HG03066 (cell line): ENCODE measurements at regions not wholly inside any gene's neighbourhood (a gene's known extent, or its start where the extent isn't known, plus 50 kb on each side); places are given as distances from the start of the nearest gene placed in this dataset.
A peak's percentile ranks its signal among the peaks of the same experiment; 100 is the strongest.
"Not testable (repeated sequence)": the region's sequence is repeated elsewhere in the genome, so short reads cannot be mapped to it uniquely, and the experiment has no call there.

Experiments
- ATAC-seq: cut with Tn5 transposase; IDR thresholded peaks from one replicate; pipeline ENCODE4 v1.9.1; 2021; ENCODE audit warnings: low read depth; ENCODE audit not compliant: unreplicated experiment

DNA sequence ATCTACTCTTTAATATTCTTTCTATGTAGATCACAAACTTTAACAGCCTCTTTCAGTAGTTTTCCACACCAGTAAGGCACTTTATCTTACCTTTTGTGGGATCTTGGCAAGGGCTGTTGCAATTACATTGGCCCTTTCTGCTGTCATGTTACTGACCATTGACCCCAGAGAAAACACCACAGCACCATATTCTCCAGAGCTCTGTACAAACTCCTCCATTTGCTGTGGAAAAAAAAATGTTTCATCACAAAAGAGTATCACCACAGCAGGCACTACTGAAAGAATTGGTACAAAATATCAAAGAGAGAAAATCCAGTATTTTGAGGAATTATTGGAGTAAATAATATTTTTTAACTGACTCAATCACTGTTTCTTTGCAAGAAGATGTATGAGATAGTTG is 62.3 kb upstream of the UGT2A3 start:
- ATAC-seq: not testable (repeated sequence)

DNA sequence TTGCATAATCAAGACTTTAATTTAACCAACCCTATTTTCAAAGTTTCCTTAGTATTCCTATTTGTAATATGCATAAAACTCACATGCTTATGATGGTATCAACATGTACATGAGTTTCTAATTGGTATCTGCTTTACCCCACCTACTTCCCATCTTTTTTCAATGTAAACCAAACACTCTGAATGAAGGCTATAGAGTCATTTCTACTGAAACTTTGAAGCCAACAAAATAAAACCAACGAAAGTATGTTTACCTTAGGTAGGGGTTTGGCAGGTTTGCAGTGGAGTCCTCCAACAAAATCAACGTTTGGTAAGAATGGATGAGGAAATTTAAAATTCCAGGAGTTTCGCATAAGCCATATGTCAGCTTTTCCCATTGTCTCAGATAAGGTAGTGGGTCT is 66.4 kb upstream of the UGT2A3 start:
- ATAC-seq: not testable (repeated sequence)

DNA sequence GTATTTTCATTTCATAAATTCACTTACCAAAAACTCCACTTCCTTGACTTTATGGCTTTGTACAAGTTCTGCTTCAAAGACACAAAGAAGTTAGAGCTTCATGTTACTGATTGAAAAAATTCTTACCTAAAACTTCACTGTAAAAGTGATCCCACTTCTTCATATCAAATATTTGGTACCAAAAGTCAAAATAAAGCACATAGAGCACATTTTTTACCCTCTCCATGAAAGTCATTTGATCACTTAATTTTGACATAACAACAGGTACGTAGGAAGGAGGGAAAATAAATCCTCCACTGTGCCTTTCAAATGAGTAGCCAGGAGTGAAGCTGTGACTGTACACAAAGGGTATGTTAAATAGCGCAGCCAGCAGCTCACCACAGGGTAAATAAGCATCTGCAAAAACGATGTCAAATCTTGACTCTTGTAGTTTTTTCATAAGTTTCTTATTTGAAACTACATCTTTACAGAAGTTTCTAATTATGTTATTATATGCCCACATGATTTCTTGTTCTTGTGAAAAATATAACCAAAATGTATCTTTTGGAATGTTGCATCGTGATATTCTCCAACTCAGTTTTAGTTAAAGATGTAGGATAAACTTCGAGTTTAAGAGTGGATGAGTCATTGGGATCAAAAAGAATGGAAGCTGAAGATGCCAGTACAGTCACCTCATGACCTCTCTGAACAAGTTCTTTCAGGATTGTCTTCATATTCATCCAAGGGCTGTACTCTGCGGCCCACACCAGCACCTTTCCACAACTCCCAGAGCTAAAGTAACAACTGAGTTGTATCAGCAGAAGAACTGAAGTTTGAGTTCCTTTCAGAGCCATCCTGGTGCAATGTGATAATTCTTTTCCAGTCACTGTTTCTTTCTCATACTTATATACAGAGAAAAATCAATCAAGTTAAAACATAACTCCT is 68.2 kb upstream of the UGT2A3 start:
- not testable (repeated sequence) for ATAC-seq

DNA sequence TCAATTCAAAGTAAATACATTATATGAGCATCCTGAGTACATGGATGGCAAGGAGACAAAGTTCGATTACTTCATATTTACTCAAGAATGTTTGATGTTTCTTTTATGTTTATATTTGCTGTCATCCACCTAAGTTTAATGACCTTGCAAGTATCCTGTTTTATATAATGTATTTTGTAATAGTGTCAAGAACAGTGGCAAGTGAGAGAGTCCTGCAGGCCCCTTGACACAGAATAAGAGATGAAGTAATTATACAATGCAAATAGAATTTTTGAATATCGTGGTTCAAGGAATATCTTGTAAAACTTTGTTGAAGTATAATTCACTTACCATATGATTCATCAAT is 68.8 kb upstream of the UGT2A3 start:
- not testable (repeated sequence) for ATAC-seq

DNA sequence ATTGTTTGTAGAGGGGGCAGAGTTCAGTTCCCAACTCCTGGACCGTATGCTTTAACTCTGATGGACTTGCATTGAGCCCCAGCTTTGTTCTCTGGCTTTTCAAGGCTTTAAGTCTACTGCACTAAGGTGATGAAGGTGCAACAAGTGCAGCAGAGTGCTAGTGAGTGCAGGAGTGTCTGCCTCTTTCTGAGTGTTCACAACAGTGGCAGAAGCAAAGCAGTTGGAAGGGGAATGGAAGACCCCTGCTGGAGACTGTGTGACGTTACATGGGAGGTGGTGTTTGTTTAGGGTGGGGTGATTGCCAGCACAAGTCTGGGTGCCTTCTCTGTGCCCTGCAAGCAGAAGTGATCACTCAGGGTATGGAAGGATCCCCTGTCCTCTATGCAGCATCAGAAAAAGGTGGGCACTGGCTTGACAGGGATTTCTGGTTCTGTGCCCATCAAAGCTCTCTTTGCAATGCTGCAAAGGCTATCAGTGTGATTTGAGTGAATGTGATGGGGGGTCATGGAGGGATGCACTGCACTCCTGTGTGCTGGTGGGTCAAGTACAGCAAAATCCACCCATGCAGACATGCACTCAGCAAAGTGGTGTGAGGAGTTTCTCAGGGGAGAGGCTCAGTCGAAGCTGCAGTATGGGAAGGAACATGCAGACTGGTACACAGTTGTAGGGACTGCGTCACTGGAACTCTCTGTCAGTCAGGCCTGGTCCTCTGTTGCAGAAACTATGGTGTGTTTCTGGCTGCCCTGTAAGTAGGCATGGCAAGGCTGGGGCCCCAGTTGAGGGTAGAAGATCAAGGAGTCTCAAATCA is 70.9 kb upstream of the UGT2B7 start:
- ATAC-seq: peak; percentile 83

DNA sequence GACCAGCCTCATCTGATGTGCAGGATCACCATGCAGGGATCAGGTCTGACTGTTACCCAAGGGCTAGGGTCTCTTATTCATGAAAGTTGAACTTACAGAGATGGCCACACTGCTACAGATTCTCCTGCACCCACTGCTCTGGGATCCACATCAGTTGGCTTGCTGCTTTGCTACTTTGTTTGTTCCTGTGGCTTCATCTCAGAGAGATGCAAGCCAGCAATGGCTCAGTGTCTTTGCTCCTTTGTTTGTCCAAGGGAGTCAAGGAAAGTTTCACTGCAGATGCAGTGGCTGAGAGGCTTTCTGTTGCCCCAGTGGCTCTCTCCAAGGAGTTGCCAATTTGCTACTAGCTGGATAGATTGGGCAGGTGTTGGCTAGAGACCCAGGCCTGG is 70.3 kb upstream of the UGT2B7 start:
- ATAC-seq: no peak

DNA sequence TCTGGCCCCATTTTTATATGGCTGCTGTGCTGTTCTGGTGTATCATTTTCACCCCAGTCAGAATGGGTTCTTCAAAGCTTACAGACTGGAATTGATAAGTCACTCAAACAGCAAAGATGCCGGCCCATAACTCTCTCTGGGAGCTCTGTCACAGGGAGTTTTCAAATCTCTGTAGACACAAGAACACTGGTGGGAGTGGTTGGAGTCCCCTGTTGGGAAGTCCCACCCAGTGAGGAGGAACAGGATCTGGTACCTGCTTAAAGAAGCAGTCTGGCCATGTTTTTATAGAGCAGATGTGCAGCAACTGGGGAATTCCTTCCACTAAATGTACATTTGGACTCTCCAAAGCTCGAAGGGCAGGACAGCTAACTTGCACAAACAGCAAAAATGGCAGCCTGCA is 69.3 kb upstream of the UGT2B7 start:
- no peak for ATAC-seq

DNA sequence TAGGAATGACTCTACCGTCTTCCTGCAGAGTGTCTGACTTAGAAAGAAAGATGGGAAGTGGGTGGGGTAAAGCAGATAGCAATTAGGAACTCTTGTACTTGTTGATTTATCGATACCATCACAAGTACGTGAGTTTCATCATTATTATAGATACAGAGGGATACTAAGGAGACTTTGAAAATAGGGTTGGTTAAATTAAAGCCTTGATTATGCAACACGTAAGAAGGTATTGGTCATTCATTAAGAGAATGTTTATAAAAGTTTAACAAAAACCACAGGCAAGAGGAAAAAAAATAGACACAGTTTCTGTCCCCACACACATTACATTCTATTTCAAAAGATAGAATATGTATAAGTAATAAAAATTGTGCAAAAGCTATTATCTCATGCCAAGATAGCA is 65.9 kb upstream of the UGT2B7 start:
- no peak for ATAC-seq

DNA sequence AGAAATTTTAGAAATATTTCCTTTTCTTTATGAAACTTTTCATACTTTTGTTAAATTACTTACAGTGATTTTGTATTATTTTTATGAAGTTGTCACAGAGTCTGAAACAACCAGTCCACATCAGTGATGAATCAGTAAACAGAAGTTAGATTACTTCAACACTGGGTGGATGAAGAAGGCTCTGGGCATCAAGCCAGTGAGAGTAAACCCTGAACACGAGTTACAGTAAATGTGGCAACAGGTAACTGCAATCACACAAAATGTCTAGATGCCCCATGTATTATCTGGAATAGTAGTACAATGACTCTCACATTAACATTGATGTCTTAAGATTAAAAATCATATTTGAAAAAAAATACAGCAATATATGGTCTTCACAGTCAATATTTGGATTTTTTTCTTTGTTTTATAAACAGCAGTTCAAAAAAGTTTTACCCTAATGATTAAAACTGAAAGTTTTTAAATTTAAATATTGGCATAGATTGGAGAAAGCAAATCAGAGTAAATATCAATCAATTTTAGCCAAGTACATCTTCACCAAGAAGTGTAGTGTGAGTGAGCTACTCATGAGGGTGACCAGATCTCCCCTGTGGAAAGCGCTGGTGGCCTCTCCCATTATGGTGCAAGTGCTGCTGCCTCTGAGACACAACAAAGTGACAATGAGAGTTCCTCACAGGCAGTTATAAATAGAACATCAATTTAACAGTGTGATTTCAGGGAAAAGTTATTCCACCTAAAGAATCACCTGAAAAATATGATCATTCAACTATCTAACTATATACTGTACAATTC is 63.2 kb upstream of the UGT2B7 start:
- no peak for ATAC-seq

DNA sequence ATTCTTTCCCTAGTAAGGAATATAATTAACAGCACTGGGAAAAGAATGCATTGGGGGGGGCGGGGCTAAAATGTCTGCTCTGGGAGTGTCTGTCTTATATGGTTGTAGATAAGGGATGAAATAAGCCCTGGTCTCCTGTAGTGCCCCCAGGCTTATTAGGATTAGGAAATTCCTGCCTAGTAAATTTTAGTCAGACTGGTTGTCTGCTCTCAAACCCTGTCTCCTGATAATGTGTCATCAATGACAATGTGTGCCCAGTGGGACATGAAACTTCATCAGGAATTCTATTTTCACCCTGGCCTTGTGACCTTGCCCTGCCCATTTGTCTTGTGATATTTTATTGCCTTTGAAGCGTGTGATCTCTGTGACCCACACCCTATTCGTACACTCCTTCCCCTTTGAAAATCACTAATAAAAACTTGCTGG is 61.9 kb upstream of the UGT2B7 start:
- ATAC-seq: not testable (repeated sequence)

DNA sequence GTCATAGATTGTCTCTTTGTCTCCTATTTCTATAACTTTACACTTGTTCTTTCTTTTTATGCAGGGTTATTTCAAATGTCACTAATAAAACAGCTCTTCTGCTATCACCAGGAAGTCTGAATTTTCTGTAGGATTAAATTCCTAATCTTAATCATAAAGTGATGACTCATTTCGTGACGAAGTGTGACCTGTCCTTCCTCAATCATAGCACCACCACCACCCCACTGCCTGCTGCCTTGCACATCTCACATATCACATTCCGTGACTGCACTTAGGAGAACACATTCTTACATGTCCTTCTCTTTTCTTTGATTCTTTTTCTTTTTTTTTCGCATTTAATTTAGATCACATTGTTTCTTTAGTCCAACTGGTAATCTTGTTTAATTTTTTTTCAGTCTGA is 57.7 kb upstream of the UGT2B7 start:
- no peak for ATAC-seq

DNA sequence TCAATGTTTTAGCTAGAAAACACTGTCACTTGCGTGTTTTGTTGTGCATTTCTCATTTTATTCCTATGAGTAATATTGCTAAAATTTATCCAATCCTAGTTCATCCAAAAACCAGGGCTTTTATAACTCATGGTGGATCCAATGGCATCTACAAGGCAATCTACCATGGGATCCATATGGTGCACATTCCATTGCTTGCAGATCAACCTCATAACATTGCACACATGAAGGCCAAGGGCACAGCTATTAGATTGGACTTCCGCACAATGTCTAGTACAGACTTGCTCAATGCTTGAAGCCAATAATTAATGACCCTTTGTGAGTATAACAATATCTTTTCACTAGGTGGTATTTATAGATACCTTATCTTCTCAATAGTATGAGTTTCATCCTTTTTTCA is 57.2 kb upstream of the UGT2B7 start:
- ATAC-seq: no peak

DNA sequence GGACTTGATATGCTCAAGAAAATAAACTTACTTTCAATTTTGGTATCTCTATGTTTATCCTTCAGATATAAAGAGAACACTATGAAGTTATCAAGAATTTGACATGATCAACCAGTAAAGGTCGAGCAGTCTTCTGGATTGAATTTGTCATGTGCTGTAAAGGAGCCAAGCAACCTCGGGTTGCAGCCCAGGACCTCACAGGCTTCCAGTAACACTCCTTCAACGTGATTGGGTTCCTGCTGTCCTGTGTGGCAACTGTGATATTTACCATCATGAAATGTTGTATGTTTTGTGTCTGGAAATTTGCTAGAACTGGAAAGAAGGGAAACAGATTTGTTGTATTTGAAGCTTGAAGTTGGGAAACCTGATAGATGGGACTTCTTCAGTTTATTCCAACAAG is 52.0 kb upstream of the UGT2B7 start:
- no peak for ATAC-seq
